K562 (cell line): ENCODE measurements at regions not wholly inside any gene's neighbourhood (a gene's known extent, or its start where the extent isn't known, plus 50 kb on each side); places are given as distances from the start of the nearest gene placed in this dataset.
A peak's percentile ranks its signal among the peaks of the same experiment; 100 is the strongest.

Experiments used
- ARHGAP35 ChIP-seq: fragments of 450-650 bp; IDR thresholded peaks from 2 replicates; pipeline ENCODE4 v1.6.1; 2018; ENCODE audit not compliant: partially characterized antibody
- CAMTA2 ChIP-seq: fragments of 250-450 bp; sonication (Bioruptor Pico); conservative IDR thresholded peaks from 2 replicates; pipeline ENCODE4 v1.5.1; 2022
- DMBX1 ChIP-seq: fragments of 250-450 bp; sonication (Bioruptor Pico); IDR thresholded peaks from 2 replicates; pipeline ENCODE4 v1.8.0; 2022; ENCODE audit warnings: inconsistent platforms, mild to moderate bottlenecking, moderate library complexity, borderline replicate concordance
- FOXK1 ChIP-seq: sonication (generic); formaldehyde crosslinking; IDR thresholded peaks from 2 replicates; pipeline ENCODE4 v1.8.0; 2022; ENCODE audit warnings: missing genetic modification reagents, mild to moderate bottlenecking, borderline replicate concordance
- GATA2 ChIP-seq: sonication (generic); formaldehyde crosslinking; IDR thresholded peaks from 2 replicates; pipeline ENCODE4 v1.4.0; 2020; ENCODE audit warnings: mild to moderate bottlenecking, missing genetic modification reagents
- KDM5B ChIP-seq: fragments of 200-600 bp; sonication (generic); IDR thresholded peaks from 2 replicates; pipeline ENCODE4 v1.6.1; 2012; ENCODE audit warnings: low read depth, mild to moderate bottlenecking, moderate library complexity, low read length, control low read depth, inconsistent platforms; ENCODE audit not compliant: insufficient replicate concordance
- MIER1 ChIP-seq: fragments of 450-650 bp; IDR thresholded peaks from 2 replicates; pipeline ENCODE4 v1.6.1; 2016; ENCODE audit warnings: antibody characterized with exemption, mild to moderate bottlenecking, low read depth
- NEUROD1 ChIP-seq: fragments of 150-350 bp; IDR thresholded peaks from 2 replicates; pipeline ENCODE4 v1.6.1; 2014; ENCODE audit warnings: borderline replicate concordance, low read length, low read depth; ENCODE audit not compliant: partially characterized antibody
- OTX1 ChIP-seq: fragments of 450-650 bp; formaldehyde crosslinking; IDR thresholded peaks from 2 replicates; pipeline ENCODE4 v1.4.0; 2022; ENCODE audit warnings: mild to moderate bottlenecking
- POLR2B ChIP-seq: fragments of 450-650 bp; IDR thresholded peaks from 2 replicates; pipeline ENCODE4 v1.6.1; 2018; ENCODE audit warnings: low read depth; ENCODE audit not compliant: partially characterized antibody
- TEAD1 ChIP-seq, 2 experiments: fragments of 450-650 bp in 1 of 2; sonication (generic) in 1 of 2; formaldehyde crosslinking; IDR thresholded peaks; 2 replicates each; pipeline versions ENCODE4 v1.4.0 to v1.8.0; 2020 to 2022; ENCODE audit warnings: mild to moderate bottlenecking in 2 of 2, missing genetic modification reagents in 1 of 2
- ZBTB7A ChIP-seq: IDR thresholded peaks from 2 replicates; pipeline ENCODE4 v1.6.1; 2011; ENCODE audit warnings: low read depth, mild to moderate bottlenecking, low read length, moderate library complexity, borderline replicate concordance; ENCODE audit not compliant: control insufficient read depth
- ZBTB8A ChIP-seq: fragments of 450-650 bp; IDR thresholded peaks from 2 replicates; pipeline ENCODE4 v1.6.1; 2018; ENCODE audit warnings: mild to moderate bottlenecking, moderate library complexity; ENCODE audit not compliant: partially characterized antibody
- ZNF134 ChIP-seq: fragments of 250-450 bp; sonication (Bioruptor Pico); conservative IDR thresholded peaks from 2 replicates; pipeline ENCODE4 v1.4.0; 2020
- ZNF347 ChIP-seq: fragments of 450-650 bp; formaldehyde crosslinking; IDR thresholded peaks from 2 replicates; pipeline ENCODE4 v1.4.0; 2020; ENCODE audit warnings: low read depth, mild to moderate bottlenecking, moderate library complexity
- ZNF668 ChIP-seq: fragments of 250-450 bp; sonication (Bioruptor Pico); IDR thresholded peaks from 2 replicates; pipeline ENCODE4 v1.8.0; 2022; ENCODE audit warnings: mild to moderate bottlenecking, inconsistent platforms
- ZNF695 ChIP-seq: fragments of 450-650 bp; formaldehyde crosslinking; IDR thresholded peaks from 2 replicates; pipeline ENCODE4 v1.4.0; 2020; ENCODE audit warnings: mild to moderate bottlenecking, moderate library complexity
- ZNF766 ChIP-seq: fragments of 200-800 bp; sonication (Bioruptor generic); conservative IDR thresholded peaks from 2 replicates; pipeline ENCODE4 v1.6.1; 2016; ENCODE audit warnings: missing genetic modification characterization, missing compliant biosample characterization
- TF ChIP-seq, protein P1 (sequence below): fragments of 450-650 bp; IDR thresholded peaks from 2 replicates; pipeline ENCODE4 v1.6.1; 2016; ENCODE audit warnings: mild to moderate bottlenecking
- TF ChIP-seq, protein P2 (sequence below), 2 experiments: fragments of 150-350 bp in 1 of 2; IDR thresholded peaks; 2 replicates each; pipeline ENCODE4 v1.6.1; 2012 to 2016; ENCODE audit warnings: low read depth in 2 of 2, low read length in 2 of 2, mild to moderate bottlenecking in 1 of 2, moderate library complexity in 1 of 2
- TF ChIP-seq, protein P3 (sequence below): fragments of 250-450 bp; sonication (Bioruptor Pico); IDR thresholded peaks from 2 replicates; pipeline ENCODE4 v1.9.0; 2021; ENCODE audit warnings: mild to moderate bottlenecking
- TF ChIP-seq, protein P4 (sequence below): fragments of 450-650 bp; IDR thresholded peaks from 2 replicates; pipeline ENCODE4 v1.6.1; 2016

DNA sequence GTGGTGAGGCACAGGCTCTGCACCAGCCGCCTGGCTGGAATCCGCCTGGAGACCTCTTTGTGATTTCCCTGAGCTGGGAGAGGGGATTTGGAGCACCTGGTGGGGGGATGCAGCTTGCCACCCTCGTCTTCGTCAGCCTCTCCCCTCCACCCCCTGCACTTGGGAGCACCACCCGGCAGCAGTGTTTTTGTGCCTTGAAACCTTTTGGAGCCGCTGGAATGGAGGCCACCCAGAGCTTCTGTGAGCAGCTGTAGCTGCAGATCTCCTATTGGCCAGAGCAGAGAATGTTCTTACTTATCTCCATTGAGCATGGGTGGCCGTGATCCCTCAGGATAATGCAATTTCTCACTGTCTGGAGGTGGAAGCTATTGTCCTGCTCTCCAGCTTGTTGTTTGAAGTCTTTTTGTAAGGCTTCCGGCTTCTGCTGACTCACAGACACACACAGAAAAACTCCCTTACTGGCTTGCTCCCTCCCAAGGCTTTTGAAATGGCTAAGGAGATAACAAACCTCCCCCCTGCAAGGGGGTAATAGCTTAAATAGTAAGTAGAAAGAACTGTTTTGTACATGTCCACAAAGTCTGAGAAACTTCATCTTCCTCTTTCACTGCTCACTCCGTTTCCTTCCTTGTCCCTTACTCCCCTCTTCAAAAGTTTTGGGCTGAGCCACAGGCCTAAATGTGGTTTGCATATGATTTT is 271.2 kb downstream of the PRL start (continued):
- TF ChIP-seq, protein P1, sequence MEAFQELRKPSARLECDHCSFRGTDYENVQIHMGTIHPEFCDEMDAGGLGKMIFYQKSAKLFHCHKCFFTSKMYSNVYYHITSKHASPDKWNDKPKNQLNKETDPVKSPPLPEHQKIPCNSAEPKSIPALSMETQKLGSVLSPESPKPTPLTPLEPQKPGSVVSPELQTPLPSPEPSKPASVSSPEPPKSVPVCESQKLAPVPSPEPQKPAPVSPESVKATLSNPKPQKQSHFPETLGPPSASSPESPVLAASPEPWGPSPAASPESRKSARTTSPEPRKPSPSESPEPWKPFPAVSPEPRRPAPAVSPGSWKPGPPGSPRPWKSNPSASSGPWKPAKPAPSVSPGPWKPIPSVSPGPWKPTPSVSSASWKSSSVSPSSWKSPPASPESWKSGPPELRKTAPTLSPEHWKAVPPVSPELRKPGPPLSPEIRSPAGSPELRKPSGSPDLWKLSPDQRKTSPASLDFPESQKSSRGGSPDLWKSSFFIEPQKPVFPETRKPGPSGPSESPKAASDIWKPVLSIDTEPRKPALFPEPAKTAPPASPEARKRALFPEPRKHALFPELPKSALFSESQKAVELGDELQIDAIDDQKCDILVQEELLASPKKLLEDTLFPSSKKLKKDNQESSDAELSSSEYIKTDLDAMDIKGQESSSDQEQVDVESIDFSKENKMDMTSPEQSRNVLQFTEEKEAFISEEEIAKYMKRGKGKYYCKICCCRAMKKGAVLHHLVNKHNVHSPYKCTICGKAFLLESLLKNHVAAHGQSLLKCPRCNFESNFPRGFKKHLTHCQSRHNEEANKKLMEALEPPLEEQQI = peak; percentile 88
- TF ChIP-seq FOXK1 (no peak), ZBTB8A (no peak), KDM5B (peak; percentile 57), NEUROD1 (peak; percentile 17), ZNF347 (CRISPR knock-in tag) (no peak), GATA2 (peak; percentile 50), ZNF766 (CRISPR knock-in tag) (peak; percentile 68), OTX1 (CRISPR knock-in tag) (no peak), POLR2B (peak; percentile 55), CAMTA2 (CRISPR knock-in tag) (no peak), ZNF134 (CRISPR knock-in tag) (no peak), MIER1 (no peak), ZNF695 (no peak), ARHGAP35 (no peak), TEAD1 (CRISPR knock-in tag; IDR thresholded peaks at IDR 0.05) (peak in 1 of 2 experiments; percentile 75; a peak in 1 of 4 replicates), ZNF668 (CRISPR knock-in tag) (no peak), ZBTB7A (peak; percentile 58; the same call in 1 of the 2 replicates), DMBX1 (CRISPR knock-in tag) (no peak)
- TF ChIP-seq, protein P2, sequence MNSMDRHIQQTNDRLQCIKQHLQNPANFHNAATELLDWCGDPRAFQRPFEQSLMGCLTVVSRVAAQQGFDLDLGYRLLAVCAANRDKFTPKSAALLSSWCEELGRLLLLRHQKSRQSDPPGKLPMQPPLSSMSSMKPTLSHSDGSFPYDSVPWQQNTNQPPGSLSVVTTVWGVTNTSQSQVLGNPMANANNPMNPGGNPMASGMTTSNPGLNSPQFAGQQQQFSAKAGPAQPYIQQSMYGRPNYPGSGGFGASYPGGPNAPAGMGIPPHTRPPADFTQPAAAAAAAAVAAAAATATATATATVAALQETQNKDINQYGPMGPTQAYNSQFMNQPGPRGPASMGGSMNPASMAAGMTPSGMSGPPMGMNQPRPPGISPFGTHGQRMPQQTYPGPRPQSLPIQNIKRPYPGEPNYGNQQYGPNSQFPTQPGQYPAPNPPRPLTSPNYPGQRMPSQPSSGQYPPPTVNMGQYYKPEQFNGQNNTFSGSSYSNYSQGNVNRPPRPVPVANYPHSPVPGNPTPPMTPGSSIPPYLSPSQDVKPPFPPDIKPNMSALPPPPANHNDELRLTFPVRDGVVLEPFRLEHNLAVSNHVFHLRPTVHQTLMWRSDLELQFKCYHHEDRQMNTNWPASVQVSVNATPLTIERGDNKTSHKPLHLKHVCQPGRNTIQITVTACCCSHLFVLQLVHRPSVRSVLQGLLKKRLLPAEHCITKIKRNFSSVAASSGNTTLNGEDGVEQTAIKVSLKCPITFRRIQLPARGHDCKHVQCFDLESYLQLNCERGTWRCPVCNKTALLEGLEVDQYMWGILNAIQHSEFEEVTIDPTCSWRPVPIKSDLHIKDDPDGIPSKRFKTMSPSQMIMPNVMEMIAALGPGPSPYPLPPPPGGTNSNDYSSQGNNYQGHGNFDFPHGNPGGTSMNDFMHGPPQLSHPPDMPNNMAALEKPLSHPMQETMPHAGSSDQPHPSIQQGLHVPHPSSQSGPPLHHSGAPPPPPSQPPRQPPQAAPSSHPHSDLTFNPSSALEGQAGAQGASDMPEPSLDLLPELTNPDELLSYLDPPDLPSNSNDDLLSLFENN (IDR thresholded peaks at IDR 0.05; ENCODE audit: low read depth in 2 of 2, low read length in 2 of 2) = peak in 1 of 2 experiments; percentile 67; a peak in 2 of 4 replicates
- TF ChIP-seq, protein P3, sequence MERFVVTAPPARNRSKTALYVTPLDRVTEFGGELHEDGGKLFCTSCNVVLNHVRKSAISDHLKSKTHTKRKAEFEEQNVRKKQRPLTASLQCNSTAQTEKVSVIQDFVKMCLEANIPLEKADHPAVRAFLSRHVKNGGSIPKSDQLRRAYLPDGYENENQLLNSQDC (CRISPR knock-in tag) = no peak
- TF ChIP-seq, protein P4, sequence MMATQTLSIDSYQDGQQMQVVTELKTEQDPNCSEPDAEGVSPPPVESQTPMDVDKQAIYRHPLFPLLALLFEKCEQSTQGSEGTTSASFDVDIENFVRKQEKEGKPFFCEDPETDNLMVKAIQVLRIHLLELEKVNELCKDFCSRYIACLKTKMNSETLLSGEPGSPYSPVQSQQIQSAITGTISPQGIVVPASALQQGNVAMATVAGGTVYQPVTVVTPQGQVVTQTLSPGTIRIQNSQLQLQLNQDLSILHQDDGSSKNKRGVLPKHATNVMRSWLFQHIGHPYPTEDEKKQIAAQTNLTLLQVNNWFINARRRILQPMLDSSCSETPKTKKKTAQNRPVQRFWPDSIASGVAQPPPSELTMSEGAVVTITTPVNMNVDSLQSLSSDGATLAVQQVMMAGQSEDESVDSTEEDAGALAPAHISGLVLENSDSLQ = peak; percentile 89
